ENCODE measurements at regions not wholly inside any gene's neighbourhood (a gene's known extent, or its start where the extent isn't known, plus 50 kb on each side); places are given as distances from the start of the nearest gene placed in this dataset.

GRCh38 chr5:119949426-119949999 is 320.2 kb downstream of the FAM170A start:
- TF ChIP-seq, protein P1, sequence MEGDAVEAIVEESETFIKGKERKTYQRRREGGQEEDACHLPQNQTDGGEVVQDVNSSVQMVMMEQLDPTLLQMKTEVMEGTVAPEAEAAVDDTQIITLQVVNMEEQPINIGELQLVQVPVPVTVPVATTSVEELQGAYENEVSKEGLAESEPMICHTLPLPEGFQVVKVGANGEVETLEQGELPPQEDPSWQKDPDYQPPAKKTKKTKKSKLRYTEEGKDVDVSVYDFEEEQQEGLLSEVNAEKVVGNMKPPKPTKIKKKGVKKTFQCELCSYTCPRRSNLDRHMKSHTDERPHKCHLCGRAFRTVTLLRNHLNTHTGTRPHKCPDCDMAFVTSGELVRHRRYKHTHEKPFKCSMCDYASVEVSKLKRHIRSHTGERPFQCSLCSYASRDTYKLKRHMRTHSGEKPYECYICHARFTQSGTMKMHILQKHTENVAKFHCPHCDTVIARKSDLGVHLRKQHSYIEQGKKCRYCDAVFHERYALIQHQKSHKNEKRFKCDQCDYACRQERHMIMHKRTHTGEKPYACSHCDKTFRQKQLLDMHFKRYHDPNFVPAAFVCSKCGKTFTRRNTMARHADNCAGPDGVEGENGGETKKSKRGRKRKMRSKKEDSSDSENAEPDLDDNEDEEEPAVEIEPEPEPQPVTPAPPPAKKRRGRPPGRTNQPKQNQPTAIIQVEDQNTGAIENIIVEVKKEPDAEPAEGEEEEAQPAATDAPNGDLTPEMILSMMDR (IDR thresholded peaks at IDR 0.05; ENCODE audit: borderline replicate concordance, extremely low read depth, low read length, poor library complexity, severe bottlenecking), result no peak
- TF ChIP-seq EZH2 (IDR thresholded peaks at IDR 0.05; ENCODE audit: borderline replicate concordance, low read depth, low read length, severe bottlenecking), result no peak
